Vagina (tissue), 2 donors: ENCODE measurements at regions not wholly inside any gene's neighbourhood (a gene's known extent, or its start where the extent isn't known, plus 50 kb on each side); places are given as distances from the start of the nearest gene placed in this dataset.
"Not testable (repeated sequence)": the region's sequence is repeated elsewhere in the genome, so short reads cannot be mapped to it uniquely, and the experiment has no call there.

ENCODE experiments used
- CTCF ChIP-seq, 3 experiments: fragments of 450-650 bp in 2 of 3; fragments of 200-600 bp in 1 of 3; sonication (generic) in 1 of 3; IDR thresholded peaks; one replicate each; pipeline ENCODE4 v1.5.1; 2017 to 2019; ENCODE audit warnings: antibody characterized with exemption in 3 of 3, mild to moderate bottlenecking in 2 of 3, moderate library complexity in 2 of 3
- POLR2A ChIP-seq, 2 donors: fragments of 450-650 bp; IDR thresholded peaks; one replicate each; pipeline ENCODE4 v1.6.1; 2017; ENCODE audit warnings: antibody characterized with exemption in 2 of 2, mild to moderate bottlenecking in 2 of 2, moderate library complexity in 2 of 2
- POLR2AphosphoS5 ChIP-seq, 2 donors: sonication (generic); formaldehyde crosslinking; IDR thresholded peaks; one replicate each; pipeline ENCODE4 v1.9.0; 2017; ENCODE audit warnings: antibody characterized with exemption in 2 of 2, mild to moderate bottlenecking in 2 of 2, low read depth in 1 of 2; ENCODE audit not compliant: insufficient read depth in 1 of 2

GRCh38 chr6:23804289-23804688, 321.7 kb upstream of the NRSN1 start:
- TF ChIP-seq POLR2A (IDR thresholded peaks at IDR 0.05); CTCF (IDR thresholded peaks at IDR 0.05); POLR2AphosphoS5 (IDR thresholded peaks at IDR 0.05; ENCODE audit: insufficient read depth in 1 of 2, low read depth in 1 of 2): not testable (repeated sequence)
